ENCODE measurements at regions not wholly inside any gene's neighbourhood (a gene's known extent, or its start where the extent isn't known, plus 50 kb on each side); places are given as distances from the start of the nearest gene placed in this dataset.

DNA sequence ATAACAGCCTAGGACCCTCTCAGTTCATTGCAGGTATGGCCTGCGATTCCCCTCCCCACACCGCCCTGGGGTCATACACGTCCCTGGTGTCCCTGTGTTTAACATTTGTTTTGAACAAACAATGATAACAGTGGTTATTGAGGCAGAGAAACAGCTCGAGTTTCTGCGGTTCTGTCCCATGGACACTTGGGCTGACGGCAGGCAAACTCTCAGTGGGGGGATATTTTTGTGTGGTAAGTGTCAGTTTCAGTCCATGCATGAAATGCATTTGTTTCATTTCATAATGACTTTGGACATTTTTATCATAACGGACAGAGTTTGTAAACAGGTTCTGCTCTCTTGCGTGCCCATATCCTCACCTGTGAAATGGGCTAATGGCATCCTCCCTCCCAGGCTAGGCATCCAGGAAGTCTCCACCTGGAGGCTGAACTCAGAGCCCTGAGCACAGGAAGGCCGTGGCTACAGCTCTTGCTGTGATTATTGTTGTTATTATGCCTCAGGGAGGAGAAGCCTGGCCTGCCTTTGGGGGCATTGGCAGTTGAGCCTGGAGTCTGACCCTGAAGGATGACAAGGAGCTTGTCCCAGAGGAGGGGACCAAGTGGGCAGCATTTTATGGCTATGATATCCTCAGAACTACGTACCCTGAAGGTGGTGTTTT is 190.9 kb downstream of the GADD45G start:
- Histone ChIP-seq H3K9me1 (ENCODE audit: control insufficient read depth, extremely low read depth, insufficient read depth, low read length) (no peaks in the 10 kb centered on the region), H3K79me2 (ENCODE audit: control insufficient read depth, insufficient read depth, low read length) (no peaks in the 10 kb centered on the region), H4K20me1 (ENCODE audit: control insufficient read depth, extremely low read depth, insufficient read depth, low read length) (no peaks in the 10 kb centered on the region), H3K4me1 (ENCODE audit: control insufficient read depth, extremely low read depth, insufficient read depth, low read length) (peaks cover 2% of the 10 kb centered on the region), H3K4me3 (ENCODE audit: control insufficient read depth in 2 of 3, extremely low read depth in 1 of 3, insufficient read depth in 2 of 3, low read depth in 1 of 3, low read length in 3 of 3) (no peak overlapping the region), H3K9me3 (ENCODE audit: control insufficient read depth, low read depth, low read length) (no peaks in the 10 kb centered on the region), H3K36me3 (ENCODE audit: control insufficient read depth in 2 of 2, extremely low read depth in 1 of 2, insufficient read depth in 2 of 2, low read length in 2 of 2) (no peaks in the 10 kb centered on the region), H2AFZ (ENCODE audit: control insufficient read depth, low read length) (no peak overlapping the region), H3K4me2 (ENCODE audit: control insufficient read depth, extremely low read depth, insufficient read depth, low read depth, low read length) (no peak overlapping the region), H3K9ac (ENCODE audit: control insufficient read depth, extremely low read depth, insufficient read depth, low read length) (no peak overlapping the region), H3K27me3 (ENCODE audit: control insufficient read depth, extremely low read depth, insufficient read depth, low read length) (no peaks in the 10 kb centered on the region), H3K27ac (ENCODE audit: control insufficient read depth, insufficient read depth, low read length) (no peak overlapping the region)
- TF ChIP-seq, protein P1, sequence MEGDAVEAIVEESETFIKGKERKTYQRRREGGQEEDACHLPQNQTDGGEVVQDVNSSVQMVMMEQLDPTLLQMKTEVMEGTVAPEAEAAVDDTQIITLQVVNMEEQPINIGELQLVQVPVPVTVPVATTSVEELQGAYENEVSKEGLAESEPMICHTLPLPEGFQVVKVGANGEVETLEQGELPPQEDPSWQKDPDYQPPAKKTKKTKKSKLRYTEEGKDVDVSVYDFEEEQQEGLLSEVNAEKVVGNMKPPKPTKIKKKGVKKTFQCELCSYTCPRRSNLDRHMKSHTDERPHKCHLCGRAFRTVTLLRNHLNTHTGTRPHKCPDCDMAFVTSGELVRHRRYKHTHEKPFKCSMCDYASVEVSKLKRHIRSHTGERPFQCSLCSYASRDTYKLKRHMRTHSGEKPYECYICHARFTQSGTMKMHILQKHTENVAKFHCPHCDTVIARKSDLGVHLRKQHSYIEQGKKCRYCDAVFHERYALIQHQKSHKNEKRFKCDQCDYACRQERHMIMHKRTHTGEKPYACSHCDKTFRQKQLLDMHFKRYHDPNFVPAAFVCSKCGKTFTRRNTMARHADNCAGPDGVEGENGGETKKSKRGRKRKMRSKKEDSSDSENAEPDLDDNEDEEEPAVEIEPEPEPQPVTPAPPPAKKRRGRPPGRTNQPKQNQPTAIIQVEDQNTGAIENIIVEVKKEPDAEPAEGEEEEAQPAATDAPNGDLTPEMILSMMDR (optimal IDR thresholded peaks at IDR 0.05 in 1 of 3, IDR thresholded peaks at IDR 0.05 in 1 of 3, conservative IDR thresholded peaks at IDR 0.05 in 1 of 3; ENCODE audit: extremely low read depth in 1 of 3, insufficient read depth in 2 of 3, low read length in 3 of 3): no peak
- TF ChIP-seq EZH2 (IDR thresholded peaks at IDR 0.05; ENCODE audit: low read length): no peak
- dilution Hi-C loops (cut with MboI; ENCODE audit: extremely low pct_ligation_motif_present, low sequenced_read_pairs): no loop called here
- no peak for DNase-seq (ENCODE audit: low read depth, low spot score)
- FAIRE-seq: no peak

GRCh38 chr9:89796606-89797005 is 191.8 kb downstream of the GADD45G start:
- dilution Hi-C loops (cut with MboI; ENCODE audit: extremely low pct_ligation_motif_present, low sequenced_read_pairs): no loop called here

More at GRCh38 chr9:89796606-89797005, 191.8 kb downstream of the GADD45G start:
- DNase-seq (ENCODE audit: low read depth, low spot score): no peak
- Histone ChIP-seq H3K4me3 (ENCODE audit: control insufficient read depth in 2 of 3, extremely low read depth in 1 of 3, insufficient read depth in 2 of 3, low read depth in 1 of 3, low read length in 3 of 3) (no peak overlapping the region), H3K4me2 (ENCODE audit: control insufficient read depth, extremely low read depth, insufficient read depth, low read depth, low read length) (no peak overlapping the region), H3K4me1 (ENCODE audit: control insufficient read depth, extremely low read depth, insufficient read depth, low read length) (no peaks in the 10 kb centered on the region), H3K9ac (ENCODE audit: control insufficient read depth, extremely low read depth, insufficient read depth, low read length) (no peak overlapping the region), H4K20me1 (ENCODE audit: control insufficient read depth, extremely low read depth, insufficient read depth, low read length) (no peaks in the 10 kb centered on the region), H3K27me3 (ENCODE audit: control insufficient read depth, extremely low read depth, insufficient read depth, low read length) (peaks cover under 1% of the 10 kb centered on the region), H3K27ac (ENCODE audit: control insufficient read depth, insufficient read depth, low read length) (no peak overlapping the region), H3K9me3 (ENCODE audit: control insufficient read depth, low read depth, low read length) (no peaks in the 10 kb centered on the region), H3K79me2 (ENCODE audit: control insufficient read depth, insufficient read depth, low read length) (no peaks in the 10 kb centered on the region), H2AFZ (ENCODE audit: control insufficient read depth, low read length) (no peak overlapping the region), H3K36me3 (ENCODE audit: control insufficient read depth in 2 of 2, extremely low read depth in 1 of 2, insufficient read depth in 2 of 2, low read length in 2 of 2) (no peaks in the 10 kb centered on the region), H3K9me1 (ENCODE audit: control insufficient read depth, extremely low read depth, insufficient read depth, low read length) (no peaks in the 10 kb centered on the region)
- FAIRE-seq: no peak
- no peak for TF ChIP-seq EZH2 (IDR thresholded peaks at IDR 0.05; ENCODE audit: low read length)
- TF ChIP-seq, protein P1 (optimal IDR thresholded peaks at IDR 0.05 in 1 of 3, IDR thresholded peaks at IDR 0.05 in 1 of 3, conservative IDR thresholded peaks at IDR 0.05 in 1 of 3; ENCODE audit: extremely low read depth in 1 of 3, insufficient read depth in 2 of 3, low read length in 3 of 3): no peak

Data from keratinocyte (primary cell).